ENCODE measurements at regions not wholly inside any gene's neighbourhood (a gene's known extent, or its start where the extent isn't known, plus 50 kb on each side); places are given as distances from the start of the nearest gene placed in this dataset.

DNA sequence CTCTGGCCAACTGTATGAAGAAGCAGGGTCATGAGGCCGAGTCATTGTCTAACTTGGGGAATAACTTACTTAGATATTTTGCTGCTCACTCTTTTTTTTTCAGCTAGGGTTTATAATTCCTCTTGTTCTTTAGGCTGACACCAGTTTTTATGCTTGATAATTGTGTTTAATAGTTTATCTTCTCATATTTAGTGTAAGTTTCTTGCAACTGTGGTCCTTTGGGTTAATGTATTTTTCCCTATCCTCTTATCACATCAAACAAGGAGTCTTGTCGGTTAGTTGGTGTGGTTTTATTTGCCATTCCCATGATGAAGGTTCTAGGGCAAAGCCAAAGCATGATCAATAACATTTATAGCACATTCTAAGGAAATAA is 204.6 kb downstream of the NUFIP1 start:
- TF ChIP-seq, protein P1, sequence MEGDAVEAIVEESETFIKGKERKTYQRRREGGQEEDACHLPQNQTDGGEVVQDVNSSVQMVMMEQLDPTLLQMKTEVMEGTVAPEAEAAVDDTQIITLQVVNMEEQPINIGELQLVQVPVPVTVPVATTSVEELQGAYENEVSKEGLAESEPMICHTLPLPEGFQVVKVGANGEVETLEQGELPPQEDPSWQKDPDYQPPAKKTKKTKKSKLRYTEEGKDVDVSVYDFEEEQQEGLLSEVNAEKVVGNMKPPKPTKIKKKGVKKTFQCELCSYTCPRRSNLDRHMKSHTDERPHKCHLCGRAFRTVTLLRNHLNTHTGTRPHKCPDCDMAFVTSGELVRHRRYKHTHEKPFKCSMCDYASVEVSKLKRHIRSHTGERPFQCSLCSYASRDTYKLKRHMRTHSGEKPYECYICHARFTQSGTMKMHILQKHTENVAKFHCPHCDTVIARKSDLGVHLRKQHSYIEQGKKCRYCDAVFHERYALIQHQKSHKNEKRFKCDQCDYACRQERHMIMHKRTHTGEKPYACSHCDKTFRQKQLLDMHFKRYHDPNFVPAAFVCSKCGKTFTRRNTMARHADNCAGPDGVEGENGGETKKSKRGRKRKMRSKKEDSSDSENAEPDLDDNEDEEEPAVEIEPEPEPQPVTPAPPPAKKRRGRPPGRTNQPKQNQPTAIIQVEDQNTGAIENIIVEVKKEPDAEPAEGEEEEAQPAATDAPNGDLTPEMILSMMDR (conservative IDR thresholded peaks at IDR 0.05): no peak
- no peak for TF ChIP-seq ZFX (IDR thresholded peaks at IDR 0.05)
